ENCODE measurements at regions not wholly inside any gene's neighbourhood (a gene's known extent, or its start where the extent isn't known, plus 50 kb on each side); places are given as distances from the start of the nearest gene placed in this dataset.

GRCh38 chrX:69080855-69081465 lies 84.3 kb downstream of the PJA1 start (continued):
- TF ChIP-seq, protein P1, sequence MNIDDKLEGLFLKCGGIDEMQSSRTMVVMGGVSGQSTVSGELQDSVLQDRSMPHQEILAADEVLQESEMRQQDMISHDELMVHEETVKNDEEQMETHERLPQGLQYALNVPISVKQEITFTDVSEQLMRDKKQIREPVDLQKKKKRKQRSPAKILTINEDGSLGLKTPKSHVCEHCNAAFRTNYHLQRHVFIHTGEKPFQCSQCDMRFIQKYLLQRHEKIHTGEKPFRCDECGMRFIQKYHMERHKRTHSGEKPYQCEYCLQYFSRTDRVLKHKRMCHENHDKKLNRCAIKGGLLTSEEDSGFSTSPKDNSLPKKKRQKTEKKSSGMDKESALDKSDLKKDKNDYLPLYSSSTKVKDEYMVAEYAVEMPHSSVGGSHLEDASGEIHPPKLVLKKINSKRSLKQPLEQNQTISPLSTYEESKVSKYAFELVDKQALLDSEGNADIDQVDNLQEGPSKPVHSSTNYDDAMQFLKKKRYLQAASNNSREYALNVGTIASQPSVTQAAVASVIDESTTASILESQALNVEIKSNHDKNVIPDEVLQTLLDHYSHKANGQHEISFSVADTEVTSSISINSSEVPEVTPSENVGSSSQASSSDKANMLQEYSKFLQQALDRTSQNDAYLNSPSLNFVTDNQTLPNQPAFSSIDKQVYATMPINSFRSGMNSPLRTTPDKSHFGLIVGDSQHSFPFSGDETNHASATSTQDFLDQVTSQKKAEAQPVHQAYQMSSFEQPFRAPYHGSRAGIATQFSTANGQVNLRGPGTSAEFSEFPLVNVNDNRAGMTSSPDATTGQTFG (tag by site-specific recombination; IDR thresholded peaks at IDR 0.05; ENCODE audit: borderline replicate concordance) = no peak
- peak; percentile 84 for TF ChIP-seq TRIM28 (IDR thresholded peaks at IDR 0.05; ENCODE audit: borderline replicate concordance, low read length)
- TF ChIP-seq ZNF639 (tag by site-specific recombination; IDR thresholded peaks at IDR 0.05) = no peak
- peak; percentile 98 for TF ChIP-seq EGR2 (tag by site-specific recombination; IDR thresholded peaks at IDR 0.05; ENCODE audit: low read depth)

DNA sequence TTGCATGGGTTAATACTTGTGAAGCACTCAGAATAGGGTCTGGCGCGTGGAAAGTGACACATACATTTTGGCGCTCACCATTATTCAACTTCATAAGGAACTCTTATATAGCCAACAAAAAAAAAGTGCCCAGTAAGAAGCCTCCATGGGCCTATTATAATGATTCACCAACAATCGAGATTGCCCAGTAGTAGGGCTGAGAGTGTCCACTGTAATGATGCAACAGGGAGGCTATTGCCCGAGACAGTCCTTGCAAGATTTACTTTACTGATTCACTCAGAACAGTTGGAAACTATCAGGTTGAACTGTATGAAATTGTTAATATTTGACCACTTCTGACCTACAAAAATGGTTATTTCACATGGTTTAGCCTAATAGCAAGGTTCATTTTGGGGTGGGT lies 86.0 kb downstream of the PJA1 start:
- ChIA-PET POLR2A (no interaction called here), CTCF (no interaction called here)
- TF ChIP-seq HOXD13 (CRISPR knock-in tag; IDR thresholded peaks at IDR 0.05; ENCODE audit: borderline replicate concordance) = no peak
- no peak for TF ChIP-seq KLF9 (tag by site-specific recombination; IDR thresholded peaks at IDR 0.05; ENCODE audit: low read depth)
- no peak for TF ChIP-seq ZNF202 (tag by site-specific recombination; IDR thresholded peaks at IDR 0.05; ENCODE audit: borderline replicate concordance)
- no peak for TF ChIP-seq PRDM1 (tag by site-specific recombination; IDR thresholded peaks at IDR 0.05)
- TF ChIP-seq BCL6B (tag by site-specific recombination; IDR thresholded peaks at IDR 0.05) = no peak
- TF ChIP-seq YY2 (tag by site-specific recombination; IDR thresholded peaks at IDR 0.05) = no peak
- TF ChIP-seq ZBTB10 (tag by site-specific recombination; IDR thresholded peaks at IDR 0.05) = no peak
- no peak for TF ChIP-seq ZNF121 (tag by site-specific recombination; IDR thresholded peaks at IDR 0.05)
- TF ChIP-seq KLF7 (tag by site-specific recombination; IDR thresholded peaks at IDR 0.05; ENCODE audit: borderline replicate concordance) = no peak
- TF ChIP-seq INSM2 (tag by site-specific recombination; IDR thresholded peaks at IDR 0.05) = no peak
- no peak for TF ChIP-seq WT1 (tag by site-specific recombination; IDR thresholded peaks at IDR 0.05)
- no peak for TF ChIP-seq ZFP41 (tag by site-specific recombination; IDR thresholded peaks at IDR 0.05; ENCODE audit: borderline replicate concordance)
- TF ChIP-seq, protein P2, sequence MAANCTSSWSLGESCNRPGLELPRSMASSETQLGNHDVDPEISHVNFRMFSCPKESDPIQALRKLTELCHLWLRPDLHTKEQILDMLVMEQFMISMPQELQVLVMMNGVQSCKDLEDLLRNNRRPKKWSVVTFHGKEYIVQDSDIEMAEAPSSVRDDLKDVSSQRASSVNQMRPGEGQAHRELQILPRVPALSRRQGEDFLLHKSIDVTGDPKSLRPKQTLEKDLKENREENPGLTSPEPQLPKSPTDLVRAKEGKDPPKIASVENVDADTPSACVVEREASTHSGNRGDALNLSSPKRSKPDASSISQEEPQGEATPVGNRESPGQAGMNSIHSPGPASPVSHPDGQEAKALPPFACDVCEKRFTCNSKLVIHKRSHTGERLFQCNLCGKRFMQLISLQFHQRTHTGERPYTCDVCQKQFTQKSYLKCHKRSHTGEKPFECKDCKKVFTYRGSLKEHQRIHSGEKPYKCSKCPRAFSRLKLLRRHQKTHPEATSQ (tag by site-specific recombination; IDR thresholded peaks at IDR 0.05) = no peak
- no peak for TF ChIP-seq ZNF785 (tag by site-specific recombination; IDR thresholded peaks at IDR 0.05)

More for the DNA sequence above, 86.0 kb downstream of the PJA1 start:
- Histone ChIP-seq H3K9me3 (ENCODE audit: control insufficient read depth, insufficient read depth, low read depth, low read length) (no peaks in the 10 kb centered on the region), H3K27ac (ENCODE audit: extremely low read depth, low read depth, low read length) (no peak overlapping the region), H3K4me3 (ENCODE audit: low read depth, low read length) (no peak overlapping the region), H3K36me3 (ENCODE audit: control insufficient read depth in 2 of 2, insufficient read depth in 1 of 2, low read length in 2 of 2) (no peaks in the 10 kb centered on the region), H3K4me1 (ENCODE audit: control insufficient read depth, insufficient read depth, low read length) (peaks cover 15% of the 10 kb centered on the region)

All from HEK293 (cell line).